ENCODE measurements at regions not wholly inside any gene's neighbourhood (a gene's known extent, or its start where the extent isn't known, plus 50 kb on each side); places are given as distances from the start of the nearest gene placed in this dataset.

DNA sequence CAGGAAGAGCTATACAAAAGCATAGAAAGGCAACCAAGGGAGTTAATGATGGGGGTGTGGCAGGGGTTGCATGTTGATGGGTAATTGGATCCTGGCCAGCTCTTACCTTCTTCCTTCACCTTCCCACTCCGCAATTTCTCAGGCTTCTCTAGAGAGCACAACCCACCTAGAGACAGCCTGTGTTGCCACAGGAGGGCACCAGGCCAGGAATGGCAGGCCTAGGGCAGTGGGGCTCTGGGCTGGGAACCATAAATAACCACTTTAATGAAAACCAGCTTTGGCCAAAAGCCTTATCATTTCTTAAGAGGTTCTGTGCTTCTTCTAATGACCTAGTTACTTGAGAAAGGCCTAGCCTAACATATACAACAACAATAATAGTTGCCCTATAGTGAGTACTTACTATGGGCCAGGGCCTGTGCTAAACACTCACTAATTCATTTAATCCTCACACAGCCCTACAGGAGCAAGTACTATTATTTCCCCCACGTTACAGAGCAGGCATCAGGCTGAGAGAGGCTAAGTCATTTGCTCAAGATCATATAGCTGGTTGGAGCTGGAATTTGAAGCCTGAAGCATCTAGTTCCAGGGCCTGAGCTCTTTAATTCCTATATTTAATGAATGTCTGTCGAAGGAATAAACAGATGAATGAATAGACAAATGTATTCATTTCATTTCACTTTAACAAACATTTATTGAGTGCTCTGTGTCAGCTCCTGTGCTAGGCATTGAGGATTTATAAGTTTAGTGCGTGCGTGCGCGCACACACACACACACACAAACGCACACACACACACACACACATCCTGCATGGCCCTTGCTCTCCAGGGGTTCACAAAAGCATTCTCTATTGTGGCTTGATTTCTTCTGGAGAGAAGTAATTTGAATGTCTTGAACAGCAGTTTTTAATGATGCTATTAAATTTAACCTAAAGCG is 66.8 kb downstream of the RTL9 start:
- no peak for DNase-seq (ENCODE audit: extremely low read depth, low read depth)
- TF ChIP-seq, protein P1, sequence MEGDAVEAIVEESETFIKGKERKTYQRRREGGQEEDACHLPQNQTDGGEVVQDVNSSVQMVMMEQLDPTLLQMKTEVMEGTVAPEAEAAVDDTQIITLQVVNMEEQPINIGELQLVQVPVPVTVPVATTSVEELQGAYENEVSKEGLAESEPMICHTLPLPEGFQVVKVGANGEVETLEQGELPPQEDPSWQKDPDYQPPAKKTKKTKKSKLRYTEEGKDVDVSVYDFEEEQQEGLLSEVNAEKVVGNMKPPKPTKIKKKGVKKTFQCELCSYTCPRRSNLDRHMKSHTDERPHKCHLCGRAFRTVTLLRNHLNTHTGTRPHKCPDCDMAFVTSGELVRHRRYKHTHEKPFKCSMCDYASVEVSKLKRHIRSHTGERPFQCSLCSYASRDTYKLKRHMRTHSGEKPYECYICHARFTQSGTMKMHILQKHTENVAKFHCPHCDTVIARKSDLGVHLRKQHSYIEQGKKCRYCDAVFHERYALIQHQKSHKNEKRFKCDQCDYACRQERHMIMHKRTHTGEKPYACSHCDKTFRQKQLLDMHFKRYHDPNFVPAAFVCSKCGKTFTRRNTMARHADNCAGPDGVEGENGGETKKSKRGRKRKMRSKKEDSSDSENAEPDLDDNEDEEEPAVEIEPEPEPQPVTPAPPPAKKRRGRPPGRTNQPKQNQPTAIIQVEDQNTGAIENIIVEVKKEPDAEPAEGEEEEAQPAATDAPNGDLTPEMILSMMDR (IDR thresholded peaks at IDR 0.05; ENCODE audit: low read depth, low read length) = no peak

DNA sequence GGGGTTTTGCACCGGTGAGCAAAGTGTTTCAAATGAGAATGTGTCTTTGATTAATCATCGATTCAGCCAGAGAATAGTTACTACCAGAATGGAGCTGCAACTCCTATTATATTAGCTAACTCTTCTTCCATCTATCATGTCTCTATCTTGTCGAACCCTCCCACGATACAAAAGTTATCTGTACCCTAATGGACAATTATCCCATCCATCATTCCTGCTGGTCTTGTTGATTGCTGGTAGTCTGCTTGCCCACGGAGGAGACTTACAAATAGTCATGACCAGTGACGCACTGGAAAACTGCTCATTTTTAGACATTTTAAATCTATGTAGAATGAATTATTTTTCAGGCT is 67.5 kb downstream of the RTL9 start:
- DNase-seq (ENCODE audit: extremely low read depth, low read depth) = no peak
- TF ChIP-seq, protein P1 (IDR thresholded peaks at IDR 0.05; ENCODE audit: low read depth, low read length) = no peak

DNA sequence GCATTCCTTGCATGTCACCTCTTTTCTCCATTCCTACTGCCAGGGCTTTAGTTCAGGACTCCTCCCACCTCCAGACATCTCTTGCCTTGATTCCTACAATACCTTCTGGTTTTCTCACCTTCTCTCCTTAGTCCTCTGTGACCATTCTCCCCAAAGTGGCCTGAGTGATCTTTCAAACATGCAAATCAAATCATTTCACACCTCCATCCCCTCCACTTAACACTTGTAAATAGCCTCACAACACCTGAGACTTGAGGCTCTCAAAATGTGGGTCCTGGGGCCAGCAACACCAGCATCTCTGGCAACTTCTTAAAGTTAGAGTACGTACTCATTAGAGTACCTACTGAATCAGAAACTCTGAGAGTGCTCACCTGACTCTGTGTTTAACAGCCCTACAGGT is 68.4 kb downstream of the RTL9 start:
- no peak for DNase-seq (ENCODE audit: extremely low read depth, low read depth)

DNA sequence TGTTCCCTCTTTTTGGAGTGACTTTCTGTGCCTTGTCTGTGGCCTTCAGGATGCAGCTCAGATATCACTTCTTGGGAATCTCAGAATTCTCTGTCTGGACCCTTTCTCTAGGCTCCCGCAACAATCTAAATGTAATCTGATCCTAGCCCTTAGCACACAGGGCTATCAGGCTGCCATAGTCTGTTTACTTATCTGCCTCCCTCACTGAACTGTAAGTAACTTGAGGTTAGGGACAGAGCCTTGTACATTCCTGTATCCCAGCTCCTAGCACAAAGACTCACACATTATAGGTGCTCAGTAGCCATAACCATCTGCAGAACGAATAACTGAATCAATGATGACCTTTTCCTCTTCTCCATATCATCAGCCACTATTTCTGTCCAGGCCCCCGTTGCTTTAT is 69.5 kb downstream of the RTL9 start:
- DNase-seq (ENCODE audit: extremely low read depth, low read depth) = no peak
- TF ChIP-seq, protein P1 (IDR thresholded peaks at IDR 0.05; ENCODE audit: low read depth, low read length) = no peak

More for the DNA sequence above, 68.4 kb downstream of the RTL9 start:
- TF ChIP-seq, protein P1 (IDR thresholded peaks at IDR 0.05; ENCODE audit: low read depth, low read length) = no peak

DNA sequence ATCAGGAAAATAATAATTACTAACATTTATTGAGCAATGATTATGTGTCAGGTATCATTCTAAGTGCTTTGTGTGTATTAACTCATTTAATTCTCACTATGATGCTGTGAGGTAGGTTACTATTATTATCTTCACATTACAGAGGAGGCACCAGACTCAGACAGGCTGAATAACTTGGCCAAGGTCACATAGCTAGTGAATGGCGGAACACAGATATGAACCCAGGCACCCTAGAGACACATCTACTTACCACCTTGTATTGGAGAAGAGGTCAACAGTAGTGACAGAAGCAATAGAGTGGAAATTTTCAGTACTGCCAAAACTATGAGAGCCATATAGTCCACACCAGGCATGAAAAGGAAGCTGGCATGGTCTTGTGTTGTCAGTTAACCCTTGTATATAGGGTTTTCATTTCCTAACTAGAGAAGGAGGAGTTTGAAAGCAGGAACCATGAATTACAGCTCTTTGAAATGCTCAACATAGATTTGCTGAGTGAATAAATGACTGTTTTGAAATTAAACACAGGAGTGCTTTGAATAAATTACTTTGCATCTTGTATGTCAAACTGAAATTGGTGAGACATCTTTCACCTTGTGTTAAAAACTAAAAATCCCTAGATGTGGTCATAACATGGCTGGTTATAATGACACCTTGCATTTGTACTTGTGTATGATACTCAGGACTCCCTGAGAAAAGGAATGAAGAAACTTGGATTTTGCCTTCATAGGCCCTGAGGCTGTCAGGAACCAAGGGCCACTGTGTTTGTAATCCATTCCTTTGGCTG is 71.8 kb downstream of the RTL9 start:
- TF ChIP-seq, protein P1 (IDR thresholded peaks at IDR 0.05; ENCODE audit: low read depth, low read length) = no peak

DNA sequence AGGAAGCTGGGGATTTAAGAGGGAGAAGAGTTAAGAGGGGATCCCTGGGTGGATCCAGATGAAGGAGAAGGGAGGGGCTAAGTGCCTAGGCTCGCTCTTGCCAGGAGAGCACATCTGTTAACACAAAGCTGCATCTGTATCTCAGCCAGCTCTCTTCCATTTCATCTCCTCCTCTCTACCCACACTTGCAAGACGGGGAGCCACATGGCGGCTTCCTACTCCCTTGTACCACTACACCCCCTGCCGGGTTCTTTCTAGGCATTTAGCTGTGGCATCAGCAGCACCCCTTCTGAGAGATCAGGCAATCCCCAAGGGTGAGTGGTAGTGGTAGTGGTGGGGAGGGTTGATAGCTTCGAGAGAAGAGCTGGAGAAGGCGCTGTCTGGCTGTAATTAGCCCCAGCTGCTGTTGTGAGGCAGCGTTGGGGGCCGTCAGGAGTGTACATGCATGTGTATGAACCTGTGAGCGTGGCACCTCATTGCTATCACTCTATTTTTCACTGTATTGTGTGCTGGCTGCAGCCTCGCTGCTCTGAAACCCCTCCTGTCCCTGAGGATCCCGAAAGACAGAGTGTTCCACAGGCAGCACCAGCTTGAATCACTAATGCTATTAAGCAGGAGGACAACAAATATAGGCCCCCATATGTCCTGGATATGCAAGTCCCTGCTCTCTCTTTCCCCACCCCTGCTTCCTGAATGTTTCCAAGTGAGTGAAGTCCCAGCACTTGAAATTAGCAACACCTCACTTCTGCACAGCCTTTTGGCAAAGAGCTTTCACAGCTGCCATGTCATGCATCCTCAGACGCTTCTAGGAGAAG is 73.7 kb downstream of the RTL9 start:
- TF ChIP-seq, protein P1 (IDR thresholded peaks at IDR 0.05; ENCODE audit: low read depth, low read length) = no peak
- DNase-seq (ENCODE audit: extremely low read depth, low read depth) = no peak

More for the DNA sequence above, 71.8 kb downstream of the RTL9 start:
- DNase-seq (ENCODE audit: extremely low read depth, low read depth) = no peak
